Astrocyte (in vitro differentiated cells and primary cell): ENCODE measurements at regions not wholly inside any gene's neighbourhood (a gene's known extent, or its start where the extent isn't known, plus 50 kb on each side); places are given as distances from the start of the nearest gene placed in this dataset.

Experiments
- EZH2 ChIP-seq: IDR thresholded peaks from 2 replicates; pipeline ENCODE4 v1.6.1; 2012; ENCODE audit warnings: mild to moderate bottlenecking, low read length, inconsistent platforms; ENCODE audit not compliant: insufficient read depth
- TF ChIP-seq, protein P1 (sequence below): IDR thresholded peaks from 2 replicates; pipeline ENCODE4 v1.5.1; 2011; ENCODE audit warnings: low read depth, mild to moderate bottlenecking, inconsistent platforms, low read length, moderate library complexity; ENCODE audit not compliant: insufficient read depth

DNA sequence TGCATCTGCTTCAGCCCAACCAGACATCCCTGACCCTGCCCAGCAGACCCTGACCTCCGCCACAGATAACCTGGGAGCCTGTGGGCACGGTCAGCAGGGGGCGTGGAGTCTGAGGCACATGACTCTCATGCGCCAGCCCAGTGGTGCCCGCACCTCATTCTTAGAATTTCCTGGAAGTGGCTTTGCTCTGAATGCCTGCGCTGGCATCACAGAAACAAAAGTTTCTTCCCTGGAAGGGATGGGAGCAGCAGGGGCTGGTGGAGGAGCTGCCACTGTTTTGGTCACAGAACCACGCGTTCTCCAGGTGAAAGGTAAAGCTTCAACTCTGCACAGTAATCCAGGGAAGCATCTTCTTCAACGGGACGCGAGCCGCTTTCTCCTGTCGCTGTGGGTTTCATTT, 67.9 kb upstream of the DUSP22 start:
- no peak for TF ChIP-seq EZH2
- TF ChIP-seq, protein P1, sequence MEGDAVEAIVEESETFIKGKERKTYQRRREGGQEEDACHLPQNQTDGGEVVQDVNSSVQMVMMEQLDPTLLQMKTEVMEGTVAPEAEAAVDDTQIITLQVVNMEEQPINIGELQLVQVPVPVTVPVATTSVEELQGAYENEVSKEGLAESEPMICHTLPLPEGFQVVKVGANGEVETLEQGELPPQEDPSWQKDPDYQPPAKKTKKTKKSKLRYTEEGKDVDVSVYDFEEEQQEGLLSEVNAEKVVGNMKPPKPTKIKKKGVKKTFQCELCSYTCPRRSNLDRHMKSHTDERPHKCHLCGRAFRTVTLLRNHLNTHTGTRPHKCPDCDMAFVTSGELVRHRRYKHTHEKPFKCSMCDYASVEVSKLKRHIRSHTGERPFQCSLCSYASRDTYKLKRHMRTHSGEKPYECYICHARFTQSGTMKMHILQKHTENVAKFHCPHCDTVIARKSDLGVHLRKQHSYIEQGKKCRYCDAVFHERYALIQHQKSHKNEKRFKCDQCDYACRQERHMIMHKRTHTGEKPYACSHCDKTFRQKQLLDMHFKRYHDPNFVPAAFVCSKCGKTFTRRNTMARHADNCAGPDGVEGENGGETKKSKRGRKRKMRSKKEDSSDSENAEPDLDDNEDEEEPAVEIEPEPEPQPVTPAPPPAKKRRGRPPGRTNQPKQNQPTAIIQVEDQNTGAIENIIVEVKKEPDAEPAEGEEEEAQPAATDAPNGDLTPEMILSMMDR: no peak
